ENCODE measurements at regions not wholly inside any gene's neighbourhood (a gene's known extent, or its start where the extent isn't known, plus 50 kb on each side); places are given as distances from the start of the nearest gene placed in this dataset.

DNA sequence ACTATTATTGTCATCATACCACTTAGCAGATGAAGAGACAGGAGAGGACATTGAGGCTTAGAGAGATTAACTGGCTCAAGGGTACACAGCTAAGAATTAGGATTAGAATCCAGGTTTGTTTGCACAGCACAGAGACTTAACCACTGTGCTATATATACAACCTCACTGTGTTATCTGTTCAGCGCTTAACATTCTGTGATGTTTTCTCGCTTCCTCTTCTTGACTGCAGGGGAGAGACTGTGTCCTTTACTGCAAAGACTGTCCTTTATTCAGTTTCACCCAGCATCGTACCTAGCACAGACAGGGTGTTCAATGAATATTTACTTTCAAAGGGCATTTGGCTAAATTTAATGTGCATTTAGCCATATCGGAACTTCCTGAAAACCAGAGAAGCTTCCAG lies 54.9 kb upstream of the PCDH8 start:
- TF ChIP-seq POLR2AphosphoS5 (IDR thresholded peaks at IDR 0.05) = no peak
- TF ChIP-seq CTCF (IDR thresholded peaks at IDR 0.05) = no peak
- TF ChIP-seq POLR2A (IDR thresholded peaks at IDR 0.05; ENCODE audit: low read depth) = no peak

All from esophagus muscularis mucosa (tissue), 3 donors.